ENCODE measurements at regions not wholly inside any gene's neighbourhood (a gene's known extent, or its start where the extent isn't known, plus 50 kb on each side); places are given as distances from the start of the nearest gene placed in this dataset.

GRCh38 chr20:41981746-41982145, 363.6 kb upstream of the CHD6 start:
- Mint-ChIP-seq H3K4me3 (no peak overlapping the region), H3K9me3 (peaks cover 0 to 7% (median 0%) of the 10 kb centered on the region in 6 donors), H3K36me3 (no peaks in the 10 kb centered on the region), H3K27ac (no peak overlapping the region), H3K27me3 (ENCODE audit: low read depth in 3 of 3) (no peaks in the 10 kb centered on the region), H3K4me1 (no peaks in the 10 kb centered on the region)
- no peak for DNase-seq

- Mint-ChIP-seq H3K27me3 (ENCODE audit: low read depth in 3 of 3) (no peaks in the 10 kb centered on the region), H3K27ac (no peak overlapping the region), H3K9me3 (peaks cover 0 to 7% (median 2%) of the 10 kb centered on the region in 6 donors), H3K36me3 (no peaks in the 10 kb centered on the region), H3K4me1 (no peaks in the 10 kb centered on the region), H3K4me3 (no peak overlapping the region)
- no peak for DNase-seq
These were observed 360.7 kb upstream of the CHD6 start for GRCh38 chr20:41978875-41979274.

GRCh38 chr20:41978246-41978790, 360.1 kb upstream of the CHD6 start:
- DNase-seq = no peak
- Mint-ChIP-seq H3K27ac (no peak overlapping the region), H3K27me3 (ENCODE audit: low read depth in 3 of 3) (no peaks in the 10 kb centered on the region), H3K4me1 (no peaks in the 10 kb centered on the region), H3K36me3 (no peaks in the 10 kb centered on the region), H3K9me3 (peaks cover 0 to 7% (median 2%) of the 10 kb centered on the region in 6 donors), H3K4me3 (no peak overlapping the region)

GRCh38 chr20:41969656-41970055, 351.5 kb upstream of the CHD6 start:
- no peaks in the 10 kb centered on the region for H3K36me3 Mint-ChIP-seq
- no peaks in the 10 kb centered on the region for H3K4me1 Mint-ChIP-seq
- H3K9me3 Mint-ChIP-seq = peaks cover 0 to 5% (median 2%) of the 10 kb centered on the region in 6 donors
- no peak overlapping the region for H3K4me3 Mint-ChIP-seq
- peaks cover 3 to 6% (median 4%) of the 10 kb centered on the region in 3 donors for H3K27me3 Mint-ChIP-seq (ENCODE audit: low read depth in 3 of 3)
- no peak overlapping the region for H3K27ac Mint-ChIP-seq
- no peak for DNase-seq

GRCh38 chr20:41960166-41960565, 342.0 kb upstream of the CHD6 start:
- no peak for DNase-seq
- Mint-ChIP-seq H3K4me1 (no peaks in the 10 kb centered on the region), H3K27ac (no peak overlapping the region), H3K4me3 (no peak overlapping the region), H3K36me3 (no peaks in the 10 kb centered on the region), H3K9me3 (peaks cover 0 to 2% (median 0%) of the 10 kb centered on the region in 6 donors), H3K27me3 (ENCODE audit: low read depth in 3 of 3) (peaks cover 0 to 1% (median under 1%) of the 10 kb centered on the region in 3 donors)

- Mint-ChIP-seq H3K27ac (no peak overlapping the region), H3K9me3 (no peaks in the 10 kb centered on the region), H3K4me1 (no peaks in the 10 kb centered on the region), H3K27me3 (ENCODE audit: low read depth in 3 of 3) (peaks cover 0 to 2% (median 1%) of the 10 kb centered on the region in 3 donors), H3K4me3 (no peak overlapping the region), H3K36me3 (no peaks in the 10 kb centered on the region)
- no peak for DNase-seq
These were observed 340.2 kb upstream of the CHD6 start for GRCh38 chr20:41958391-41958790.

GRCh38 chr20:41956338-41957074, 338.3 kb upstream of the CHD6 start:
- Mint-ChIP-seq H3K4me3 (no peak overlapping the region), H3K27me3 (ENCODE audit: low read depth in 3 of 3) (peaks cover 0 to 2% (median 1%) of the 10 kb centered on the region in 3 donors), H3K27ac (no peak overlapping the region), H3K9me3 (peaks cover 0 to 3% (median 0%) of the 10 kb centered on the region in 6 donors), H3K4me1 (no peaks in the 10 kb centered on the region), H3K36me3 (no peaks in the 10 kb centered on the region)
- no peak for DNase-seq

GRCh38 chr20:41952166-41952565, 334.0 kb upstream of the CHD6 start:
- DNase-seq = no peak
- H3K9me3 Mint-ChIP-seq = peaks cover 0 to 8% (median 3%) of the 10 kb centered on the region in 6 donors
- H3K27me3 Mint-ChIP-seq (ENCODE audit: low read depth in 3 of 3) = peaks cover 0 to 4% (median 0%) of the 10 kb centered on the region in 3 donors
- no peaks in the 10 kb centered on the region for H3K36me3 Mint-ChIP-seq
- no peak overlapping the region for H3K4me3 Mint-ChIP-seq
- H3K27ac Mint-ChIP-seq = no peak overlapping the region
- no peaks in the 10 kb centered on the region for H3K4me1 Mint-ChIP-seq

GRCh38 chr20:41951615-41952014, 333.4 kb upstream of the CHD6 start:
- DNase-seq = no peak
- H3K27me3 Mint-ChIP-seq (ENCODE audit: low read depth in 3 of 3) = peaks cover 0 to 4% (median 0%) of the 10 kb centered on the region in 3 donors
- no peak overlapping the region for H3K4me3 Mint-ChIP-seq
- no peaks in the 10 kb centered on the region for H3K4me1 Mint-ChIP-seq
- H3K36me3 Mint-ChIP-seq = no peaks in the 10 kb centered on the region
- H3K27ac Mint-ChIP-seq = no peak overlapping the region
- H3K9me3 Mint-ChIP-seq = peaks cover 0 to 8% (median 3%) of the 10 kb centered on the region in 6 donors

GRCh38 chr20:41939659-41940058, 321.5 kb upstream of the CHD6 start:
- Mint-ChIP-seq H3K4me1 (no peaks in the 10 kb centered on the region), H3K36me3 (no peaks in the 10 kb centered on the region), H3K4me3 (no peak overlapping the region), H3K27me3 (ENCODE audit: low read depth in 3 of 3) (peaks cover 0 to 2% (median 2%) of the 10 kb centered on the region in 3 donors), H3K9me3 (peaks cover 0 to 5% (median 0%) of the 10 kb centered on the region in 6 donors), H3K27ac (no peak overlapping the region)
- no peak for DNase-seq

- Mint-ChIP-seq H3K4me3 (no peak overlapping the region), H3K4me1 (no peaks in the 10 kb centered on the region), H3K27ac (no peak overlapping the region), H3K27me3 (ENCODE audit: low read depth in 3 of 3) (peaks cover 0 to 2% (median 2%) of the 10 kb centered on the region in 3 donors), H3K36me3 (no peaks in the 10 kb centered on the region), H3K9me3 (peaks cover 0 to 5% (median 0%) of the 10 kb centered on the region in 6 donors)
- DNase-seq = no peak
These were observed 320.2 kb upstream of the CHD6 start for GRCh38 chr20:41938353-41938752.

GRCh38 chr20:41935259-41935791, 317.1 kb upstream of the CHD6 start:
- Mint-ChIP-seq H3K27me3 (ENCODE audit: low read depth in 3 of 3) (peaks cover 1 to 5% (median 1%) of the 10 kb centered on the region in 3 donors), H3K9me3 (peaks cover 0 to 3% (median 0%) of the 10 kb centered on the region in 6 donors), H3K27ac (no peak overlapping the region), H3K4me1 (no peaks in the 10 kb centered on the region), H3K36me3 (no peaks in the 10 kb centered on the region), H3K4me3 (no peak overlapping the region)
- no peak for DNase-seq

GRCh38 chr20:41932431-41932830, 314.3 kb upstream of the CHD6 start:
- H3K9me3 Mint-ChIP-seq = peaks cover 0 to 3% (median 0%) of the 10 kb centered on the region in 6 donors
- H3K27ac Mint-ChIP-seq = no peak overlapping the region
- no peak for DNase-seq
- H3K36me3 Mint-ChIP-seq = no peaks in the 10 kb centered on the region
- no peaks in the 10 kb centered on the region for H3K4me1 Mint-ChIP-seq
- H3K27me3 Mint-ChIP-seq (ENCODE audit: low read depth in 3 of 3) = peaks cover 1 to 4% (median 2%) of the 10 kb centered on the region in 3 donors
- H3K4me3 Mint-ChIP-seq = no peak overlapping the region

GRCh38 chr20:41927655-41928054, 309.5 kb upstream of the CHD6 start:
- no peak for DNase-seq
- Mint-ChIP-seq H3K27me3 (ENCODE audit: low read depth in 3 of 3) (peaks cover 0 to 2% (median 1%) of the 10 kb centered on the region in 3 donors), H3K27ac (no peak overlapping the region), H3K9me3 (peaks cover 0 to 3% (median 0%) of the 10 kb centered on the region in 6 donors), H3K36me3 (no peaks in the 10 kb centered on the region), H3K4me3 (no peak overlapping the region), H3K4me1 (no peaks in the 10 kb centered on the region)
